DND-41 (cell line): ENCODE measurements at regions not wholly inside any gene's neighbourhood (a gene's known extent, or its start where the extent isn't known, plus 50 kb on each side); places are given as distances from the start of the nearest gene placed in this dataset.

ENCODE experiments used
- ATAC-seq: fragments of 200-7000 bp; cut with Tn5 transposase; 3 replicates; pipeline ENCODE4 v1.9.1; 2021; ENCODE audit warnings: low read depth; ENCODE audit not compliant: insufficient read depth
- DNase-seq: peaks from one replicate; pipeline ENCODE4 v3.0.0-alpha.2; 2020
- H2AFZ ChIP-seq: 2 replicates; pipeline ENCODE4 v1.6.0; 2012; ENCODE audit warnings: low read depth, low read length
- H3K27ac ChIP-seq: 2 replicates; pipeline ENCODE4 v1.5.1; 2012; ENCODE audit warnings: low read length, inconsistent platforms
- H3K27me3 ChIP-seq: fragments of 200-600 bp; sonication (generic); 2 replicates; pipeline ENCODE4 v1.6.0; 2012; ENCODE audit warnings: low read length, mild to moderate bottlenecking, inconsistent platforms; ENCODE audit not compliant: insufficient read depth, poor library complexity
- H3K36me3 ChIP-seq: 2 replicates; pipeline ENCODE4 v1.5.1; 2012; ENCODE audit warnings: low read length, inconsistent platforms; ENCODE audit not compliant: insufficient read depth
- H3K4me1 ChIP-seq: 2 replicates; pipeline ENCODE4 v1.5.1; 2012; ENCODE audit warnings: mild to moderate bottlenecking, low read length; ENCODE audit not compliant: insufficient read depth
- H3K4me2 ChIP-seq: 2 replicates; pipeline ENCODE4 v1.6.0; 2012; ENCODE audit warnings: mild to moderate bottlenecking, moderate library complexity, low read length, inconsistent platforms; ENCODE audit not compliant: insufficient read depth
- H3K4me3 ChIP-seq, 2 experiments: fragments of 200-600 bp in 1 of 2; shearing (Covaris generic) in 1 of 2; 2 replicates each; pipeline ENCODE4 v1.5.1; 2012 to 2016; ENCODE audit warnings: inconsistent platforms in 2 of 2, low read length in 2 of 2, mild to moderate bottlenecking in 2 of 2, low read depth in 1 of 2, moderate library complexity in 1 of 2
- H3K79me2 ChIP-seq: 2 replicates; pipeline ENCODE4 v1.6.0; 2012; ENCODE audit warnings: low read length, inconsistent platforms; ENCODE audit not compliant: insufficient read depth
- H3K9ac ChIP-seq: 2 replicates; pipeline ENCODE4 v1.6.0; 2012; ENCODE audit warnings: low read depth, mild to moderate bottlenecking, inconsistent platforms, low read length, moderate library complexity
- H3K9me3 ChIP-seq: 2 replicates; pipeline ENCODE4 v1.5.1; 2012; ENCODE audit warnings: low read length, moderate library complexity, mild to moderate bottlenecking, inconsistent platforms; ENCODE audit not compliant: insufficient read depth, severe bottlenecking
- H4K20me1 ChIP-seq: 2 replicates; pipeline ENCODE4 v1.6.0; 2012; ENCODE audit warnings: low read length; ENCODE audit not compliant: insufficient read depth
- EZH2 ChIP-seq: IDR thresholded peaks from 3 replicates; pipeline ENCODE4 v1.6.1; 2012; ENCODE audit warnings: borderline replicate concordance, low read depth, mild to moderate bottlenecking, moderate library complexity, low read length, inconsistent platforms; ENCODE audit not compliant: severe bottlenecking
- TF ChIP-seq, protein P1 (sequence below): IDR thresholded peaks from 2 replicates; pipeline ENCODE4 v1.5.1; 2012; ENCODE audit warnings: borderline replicate concordance, low read length, moderate library complexity, mild to moderate bottlenecking; ENCODE audit not compliant: poor library complexity, severe bottlenecking; ENCODE audit errors: extremely low read depth

DNA sequence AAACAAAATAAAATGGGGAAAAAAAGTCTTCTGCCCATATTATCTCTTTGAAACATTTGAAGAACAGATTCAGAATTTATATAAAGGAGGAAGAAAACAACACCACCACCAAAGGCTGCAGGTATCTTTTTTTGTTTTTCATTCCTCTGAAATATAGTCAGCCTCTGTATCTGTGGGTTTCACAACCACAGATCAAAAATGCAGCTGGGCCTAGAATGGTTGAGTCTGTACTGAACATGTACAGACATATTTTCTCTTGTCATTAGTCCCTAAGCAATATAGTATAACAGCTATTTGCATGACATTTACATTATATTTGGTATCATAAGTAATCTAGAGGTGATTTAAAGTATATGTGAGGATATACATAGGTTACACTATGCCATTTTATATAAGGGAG lies 559.7 kb upstream of the LRRN3 start:
- peak; percentile 73 for DNase-seq
- peak overlapping the region; percentile 86 for H3K9ac ChIP-seq
- no peak overlapping the region for H2AFZ ChIP-seq
- no peaks in the 10 kb centered on the region for H3K9me3 ChIP-seq
- H3K4me3 ChIP-seq: peak overlapping the region in 1 of 2 experiments; percentile 23; a peak in 3 of 4 replicates
- H3K36me3 ChIP-seq: peaks cover 14% of the 10 kb centered on the region
- TF ChIP-seq, protein P1, sequence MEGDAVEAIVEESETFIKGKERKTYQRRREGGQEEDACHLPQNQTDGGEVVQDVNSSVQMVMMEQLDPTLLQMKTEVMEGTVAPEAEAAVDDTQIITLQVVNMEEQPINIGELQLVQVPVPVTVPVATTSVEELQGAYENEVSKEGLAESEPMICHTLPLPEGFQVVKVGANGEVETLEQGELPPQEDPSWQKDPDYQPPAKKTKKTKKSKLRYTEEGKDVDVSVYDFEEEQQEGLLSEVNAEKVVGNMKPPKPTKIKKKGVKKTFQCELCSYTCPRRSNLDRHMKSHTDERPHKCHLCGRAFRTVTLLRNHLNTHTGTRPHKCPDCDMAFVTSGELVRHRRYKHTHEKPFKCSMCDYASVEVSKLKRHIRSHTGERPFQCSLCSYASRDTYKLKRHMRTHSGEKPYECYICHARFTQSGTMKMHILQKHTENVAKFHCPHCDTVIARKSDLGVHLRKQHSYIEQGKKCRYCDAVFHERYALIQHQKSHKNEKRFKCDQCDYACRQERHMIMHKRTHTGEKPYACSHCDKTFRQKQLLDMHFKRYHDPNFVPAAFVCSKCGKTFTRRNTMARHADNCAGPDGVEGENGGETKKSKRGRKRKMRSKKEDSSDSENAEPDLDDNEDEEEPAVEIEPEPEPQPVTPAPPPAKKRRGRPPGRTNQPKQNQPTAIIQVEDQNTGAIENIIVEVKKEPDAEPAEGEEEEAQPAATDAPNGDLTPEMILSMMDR: no peak
- TF ChIP-seq EZH2: no peak
- peaks cover 86% of the 10 kb centered on the region for H3K4me1 ChIP-seq
- H3K79me2 ChIP-seq: peaks cover 73% of the 10 kb centered on the region
- peak overlapping the region; percentile 65 for H3K4me2 ChIP-seq
- ATAC-seq: peak; percentile 70
- no peaks in the 10 kb centered on the region for H4K20me1 ChIP-seq
- H3K27ac ChIP-seq: peak overlapping the region; percentile 100
- no peaks in the 10 kb centered on the region for H3K27me3 ChIP-seq

- H3K4me2 ChIP-seq: peak overlapping the region; percentile 65
- peak; percentile 83 for ATAC-seq
- H3K36me3 ChIP-seq: peaks cover 1% of the 10 kb centered on the region; the same call in 1 of the 2 replicates
- H3K9ac ChIP-seq: peak overlapping the region; percentile 86
- H3K27me3 ChIP-seq: no peaks in the 10 kb centered on the region
- TF ChIP-seq EZH2: no peak
- TF ChIP-seq, protein P1: peak; percentile 72
- peak overlapping the region; percentile 65 for H2AFZ ChIP-seq
- H3K27ac ChIP-seq: peak overlapping the region; percentile 100
- H4K20me1 ChIP-seq: no peaks in the 10 kb centered on the region
- peak; percentile 87 for DNase-seq
- H3K79me2 ChIP-seq: peaks cover 42% of the 10 kb centered on the region
- H3K4me1 ChIP-seq: peaks cover 80% of the 10 kb centered on the region
- H3K9me3 ChIP-seq: no peaks in the 10 kb centered on the region
- peak overlapping the region; percentile 1 to 55; a peak in 3 of 4 replicates for H3K4me3 ChIP-seq
Observed at GRCh38 chr7:110534241-110534931, 556.5 kb upstream of the LRRN3 start.

GRCh38 chr7:110539216-110539615 lies 551.7 kb upstream of the LRRN3 start:
- no peaks in the 10 kb centered on the region for H4K20me1 ChIP-seq
- ATAC-seq (no peak), DNase-seq (no peak)

More at GRCh38 chr7:110539216-110539615, 551.7 kb upstream of the LRRN3 start:
- Histone ChIP-seq H3K36me3 (no peaks in the 10 kb centered on the region), H2AFZ (no peak overlapping the region), H3K9me3 (no peaks in the 10 kb centered on the region), H3K27ac (no peak overlapping the region), H3K79me2 (no peaks in the 10 kb centered on the region), H3K4me2 (no peak overlapping the region), H3K9ac (no peak overlapping the region), H3K4me1 (peaks cover 32% of the 10 kb centered on the region), H3K4me3 (no peak overlapping the region), H3K27me3 (no peaks in the 10 kb centered on the region)
- TF ChIP-seq, protein P1: no peak
- no peak for TF ChIP-seq EZH2
